OCI-LY7 (cell line): ENCODE measurements at regions not wholly inside any gene's neighbourhood (a gene's known extent, or its start where the extent isn't known, plus 50 kb on each side); places are given as distances from the start of the nearest gene placed in this dataset.

Experiments
- CTCF ChIP-seq: fragments of 200-600 bp; sonication (generic); conservative IDR thresholded peaks from 2 replicates; pipeline ENCODE4 v1.5.1; 2014; ENCODE audit warnings: mild to moderate bottlenecking, antibody characterized with exemption, low read length, moderate library complexity, mixed read lengths
- EZH2phosphoT487 ChIP-seq: fragments of 200-600 bp; sonication (generic); IDR thresholded peaks from 2 replicates; pipeline ENCODE4 v1.6.1; 2018; ENCODE audit warnings: low read depth, borderline replicate concordance, mild to moderate bottlenecking, mixed run types, antibody characterized with exemption, low read length, moderate library complexity, mixed read lengths

DNA sequence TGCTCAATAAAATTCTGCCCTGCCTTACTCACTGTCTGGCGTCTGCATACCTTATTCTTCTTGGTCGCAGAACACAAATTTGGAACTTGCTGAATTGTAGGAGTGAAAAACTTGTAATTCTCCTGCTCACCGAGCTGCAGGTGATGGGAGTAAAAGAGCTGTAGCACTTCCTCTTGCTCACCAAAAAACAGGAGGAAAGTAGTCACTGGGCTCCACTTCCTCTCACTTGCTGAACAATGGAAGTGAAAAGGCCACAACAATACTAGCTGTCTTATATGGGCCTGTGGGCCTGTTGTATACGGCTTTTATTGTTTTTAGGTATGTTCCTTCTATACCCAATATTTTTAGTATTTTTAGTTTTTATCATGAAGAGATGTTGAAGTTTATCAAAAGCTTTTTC, 978.7 kb downstream of the SLITRK5 start:
- TF ChIP-seq CTCF, result no peak
- TF ChIP-seq EZH2phosphoT487, result no peak
